HG03175 (cell line): ENCODE measurements at regions not wholly inside any gene's neighbourhood (a gene's known extent, or its start where the extent isn't known, plus 50 kb on each side); places are given as distances from the start of the nearest gene placed in this dataset.
"Not testable (repeated sequence)": the region's sequence is repeated elsewhere in the genome, so short reads cannot be mapped to it uniquely, and the experiment has no call there.

Experiments used
- ATAC-seq: cut with Tn5 transposase; IDR thresholded peaks from one replicate; pipeline ENCODE4 v1.9.1; 2021; ENCODE audit warnings: mild to moderate bottlenecking, moderate library complexity; ENCODE audit not compliant: unreplicated experiment

- ATAC-seq: no peak
Measured at GRCh38 chr9:94033383-94033782, 50.9 kb upstream of the PTPDC1 start.

- ATAC-seq: no peak
Measured at GRCh38 chr9:94031946-94032345, 52.3 kb upstream of the PTPDC1 start.

- no peak for ATAC-seq
Measured at GRCh38 chr9:94031380-94031779, 52.9 kb upstream of the PTPDC1 start.

GRCh38 chr9:94030318-94031179 lies 53.7 kb upstream of the PTPDC1 start:
- ATAC-seq: peak; percentile 99

GRCh38 chr9:94029932-94030317 lies 54.3 kb upstream of the PTPDC1 start:
- peak; percentile 14 for ATAC-seq

GRCh38 chr9:94026816-94027215 lies 57.4 kb upstream of the PTPDC1 start:
- no peak for ATAC-seq

- not testable (repeated sequence) for ATAC-seq
Measured at GRCh38 chr9:94022476-94022875, 61.8 kb upstream of the PTPDC1 start.

GRCh38 chr9:94020836-94021235 lies 63.4 kb upstream of the PTPDC1 start:
- ATAC-seq: not testable (repeated sequence)

GRCh38 chr9:94018628-94019027 lies 63.5 kb upstream of the BARX1 start:
- ATAC-seq: no peak

GRCh38 chr9:94017939-94018531 lies 62.9 kb upstream of the BARX1 start:
- ATAC-seq: no peak

GRCh38 chr9:94016744-94017143 lies 61.6 kb upstream of the BARX1 start:
- ATAC-seq: no peak

GRCh38 chr9:94014920-94015319 lies 59.8 kb upstream of the BARX1 start:
- ATAC-seq: no peak

- no peak for ATAC-seq
Measured at GRCh38 chr9:94014066-94014654, 59.0 kb upstream of the BARX1 start.

GRCh38 chr9:94010980-94011533 lies 55.9 kb upstream of the BARX1 start:
- ATAC-seq: no peak

- no peak for ATAC-seq
Measured at GRCh38 chr9:94005272-94005901, 50.2 kb upstream of the BARX1 start.
